Activated naive CD4-positive, alpha-beta T cell treated with Interleukin-2 at 50 U/mL for 16 hours (primary cell): ENCODE measurements at regions not wholly inside any gene's neighbourhood (a gene's known extent, or its start where the extent isn't known, plus 50 kb on each side); places are given as distances from the start of the nearest gene placed in this dataset.
A peak's percentile ranks its signal among the peaks of the same experiment; 100 is the strongest.

ENCODE experiments used
- DNase-seq: peaks from one replicate; pipeline ENCODE4 v3.0.0-alpha.2; 2020

GRCh38 chr2:239640676-239641578 is 240.1 kb upstream of the HDAC4 start:
- DNase-seq: no peak

- no peak for DNase-seq
Measured at GRCh38 chr2:239640210-239640609, 239.4 kb upstream of the HDAC4 start.

DNA sequence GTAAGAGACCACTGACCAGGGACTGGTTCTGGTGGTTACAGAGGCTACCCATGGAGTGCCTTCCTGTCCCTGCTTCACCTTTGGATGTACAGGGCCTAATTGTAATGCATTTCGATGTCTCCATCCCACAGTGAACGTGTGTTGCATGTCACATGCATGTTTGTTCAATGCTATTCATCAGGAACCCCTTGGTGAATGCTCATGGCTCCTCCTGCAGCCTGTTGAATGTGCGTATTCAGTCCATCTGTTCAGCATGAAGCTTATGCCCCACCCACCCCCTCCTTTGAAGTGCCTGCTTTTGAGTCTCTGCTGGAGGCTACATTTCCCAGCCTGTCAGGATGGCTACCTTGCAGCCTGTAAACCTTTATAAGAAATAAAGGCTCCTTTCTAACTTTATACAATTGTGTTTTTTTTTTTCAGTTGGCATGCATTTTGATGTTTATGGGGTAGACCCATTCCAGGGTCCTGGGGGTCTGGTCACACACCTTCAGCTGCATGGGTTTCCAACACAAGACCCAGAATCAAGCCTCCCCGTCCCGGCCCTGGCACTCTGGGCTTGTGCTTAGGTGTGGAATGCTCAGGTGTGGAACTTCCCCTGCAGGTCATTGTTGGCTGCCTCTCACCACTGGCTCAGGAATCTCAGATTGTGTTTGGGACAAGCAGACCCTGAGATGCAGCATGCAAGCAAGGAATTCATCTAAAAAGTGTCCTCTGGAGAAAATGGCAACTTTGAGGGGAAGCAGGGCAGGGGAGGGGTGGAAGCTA is 238.8 kb upstream of the HDAC4 start:
- no peak for DNase-seq

DNA sequence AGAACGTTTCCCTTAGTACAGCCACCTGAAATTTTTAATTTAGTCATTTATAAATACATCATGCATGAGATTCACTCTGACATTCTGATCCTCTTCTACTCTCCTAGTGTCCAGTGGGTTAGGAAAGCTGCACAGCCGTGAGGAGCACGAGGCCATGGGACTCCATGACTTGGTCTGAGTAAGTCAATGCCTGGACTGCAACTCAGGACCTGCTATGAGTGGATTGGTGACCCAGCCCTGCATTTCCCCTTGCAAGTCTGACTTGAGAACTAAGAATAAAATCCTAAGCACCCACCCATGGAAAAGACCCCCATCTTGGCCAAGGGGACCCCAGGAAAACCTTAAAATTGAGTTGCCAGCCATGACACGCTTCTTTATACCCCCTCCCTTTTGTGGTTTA is 237.6 kb upstream of the HDAC4 start:
- DNase-seq: no peak

DNA sequence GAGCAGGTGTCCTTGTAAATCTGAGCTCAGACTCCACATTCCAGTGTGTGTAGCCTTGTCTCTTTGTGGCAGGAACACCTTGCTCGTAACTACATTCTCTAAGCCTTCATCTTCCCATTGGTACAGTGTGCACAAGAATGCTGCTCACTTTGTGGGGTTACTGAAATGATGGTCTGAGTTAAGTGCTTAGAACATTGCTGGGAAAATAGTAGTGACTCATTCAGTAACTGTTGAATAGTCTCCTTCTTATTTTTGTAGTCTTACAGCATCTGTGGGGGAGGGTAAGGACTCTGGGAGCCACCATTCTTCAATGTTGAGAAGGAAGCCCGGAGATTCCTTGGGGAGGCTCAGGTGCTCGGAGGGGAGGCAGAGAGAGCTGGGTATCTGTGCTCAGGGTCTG is 236.0 kb upstream of the HDAC4 start:
- DNase-seq: no peak

DNA sequence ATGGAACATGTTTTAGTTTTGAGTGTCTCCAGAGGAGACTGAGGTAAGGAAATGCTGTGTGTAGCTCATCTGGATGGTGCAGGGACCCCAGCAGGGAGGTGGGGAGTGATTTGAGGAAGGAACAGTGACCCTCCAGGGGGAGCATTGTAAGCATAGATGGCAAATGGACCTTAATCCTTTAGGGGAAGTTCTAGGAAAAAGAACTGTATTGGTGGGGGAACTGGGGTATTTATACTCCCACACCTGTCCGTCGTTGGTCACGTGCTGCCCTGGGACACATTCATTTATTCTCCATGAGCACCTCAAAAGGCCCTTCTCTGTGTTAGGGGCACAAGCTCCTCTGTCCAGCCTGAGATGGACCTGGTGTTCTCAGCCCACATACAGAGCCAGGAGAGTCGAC is 233.9 kb upstream of the HDAC4 start:
- no peak for DNase-seq

- DNase-seq: peak; percentile 15
Measured at GRCh38 chr2:239630618-239631286, 229.9 kb upstream of the HDAC4 start.

GRCh38 chr2:239629926-239630617 is 229.3 kb upstream of the HDAC4 start:
- DNase-seq: no peak

DNA sequence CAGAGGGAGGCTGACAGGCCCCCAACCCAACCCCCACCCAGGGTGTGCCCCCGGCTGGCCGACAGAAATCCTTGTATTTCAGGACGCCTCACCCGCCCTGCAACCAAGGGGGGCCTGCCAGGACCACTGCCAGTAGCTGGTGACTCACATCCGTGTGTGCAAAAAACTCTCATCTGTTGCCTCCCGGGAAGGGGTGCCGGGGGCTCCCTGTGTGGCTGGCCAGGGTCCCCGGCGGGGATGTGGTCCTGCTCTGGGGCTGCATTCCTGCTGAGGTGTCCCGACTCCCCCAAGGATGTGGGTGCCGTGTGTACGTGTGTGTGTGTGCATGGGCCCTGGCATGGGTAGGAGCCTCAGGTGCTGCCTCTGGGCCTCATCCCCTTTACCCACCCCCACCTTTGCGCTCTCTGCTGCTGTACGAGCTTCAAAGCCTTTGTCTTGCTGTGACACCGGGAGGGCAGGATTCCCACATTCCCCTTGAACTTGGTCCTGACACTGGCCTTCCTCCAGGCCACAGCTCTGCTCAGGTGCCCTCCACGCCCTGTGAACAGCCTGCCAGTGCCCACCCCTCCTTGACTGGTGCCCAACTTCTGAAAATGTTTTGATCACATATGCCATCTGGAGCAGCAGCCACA is 226.3 kb upstream of the HDAC4 start:
- DNase-seq: no peak

DNA sequence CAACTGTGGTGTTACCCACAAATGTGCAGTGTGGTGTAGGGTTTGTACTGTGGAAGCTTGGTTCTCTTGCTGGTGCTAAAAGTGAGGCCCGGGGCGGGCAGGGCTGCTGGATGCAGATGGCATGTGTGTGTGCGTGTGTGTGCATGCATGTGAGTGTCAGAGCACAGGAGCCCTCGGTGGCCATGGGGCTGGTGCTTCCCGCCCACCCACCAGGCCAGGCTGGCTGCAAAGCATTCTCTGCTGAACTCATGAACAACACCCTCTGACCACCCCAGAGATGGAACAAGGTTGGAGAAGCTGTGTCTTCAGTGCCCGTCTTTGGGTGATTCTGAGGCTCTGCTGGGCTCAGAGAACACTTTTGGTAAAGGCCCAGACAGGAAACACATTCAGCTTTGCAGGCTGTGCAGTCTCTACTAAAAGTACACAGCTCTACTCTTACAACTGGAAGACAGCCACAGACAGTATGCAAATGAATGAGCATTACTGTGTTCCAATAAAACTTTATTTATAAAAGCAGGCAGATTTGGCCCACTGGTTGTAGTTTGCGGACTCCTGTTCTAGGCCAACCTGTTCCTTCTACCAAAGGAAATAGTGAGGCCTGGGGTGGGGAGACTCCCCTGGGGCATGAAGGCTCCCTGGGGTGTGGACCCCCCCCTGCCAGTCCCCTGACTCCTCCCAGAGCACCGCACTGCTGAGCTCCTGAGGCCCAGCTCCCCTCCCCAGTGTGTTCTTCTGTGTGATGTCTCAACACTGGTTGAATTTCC is 225.3 kb upstream of the HDAC4 start:
- DNase-seq: no peak

DNA sequence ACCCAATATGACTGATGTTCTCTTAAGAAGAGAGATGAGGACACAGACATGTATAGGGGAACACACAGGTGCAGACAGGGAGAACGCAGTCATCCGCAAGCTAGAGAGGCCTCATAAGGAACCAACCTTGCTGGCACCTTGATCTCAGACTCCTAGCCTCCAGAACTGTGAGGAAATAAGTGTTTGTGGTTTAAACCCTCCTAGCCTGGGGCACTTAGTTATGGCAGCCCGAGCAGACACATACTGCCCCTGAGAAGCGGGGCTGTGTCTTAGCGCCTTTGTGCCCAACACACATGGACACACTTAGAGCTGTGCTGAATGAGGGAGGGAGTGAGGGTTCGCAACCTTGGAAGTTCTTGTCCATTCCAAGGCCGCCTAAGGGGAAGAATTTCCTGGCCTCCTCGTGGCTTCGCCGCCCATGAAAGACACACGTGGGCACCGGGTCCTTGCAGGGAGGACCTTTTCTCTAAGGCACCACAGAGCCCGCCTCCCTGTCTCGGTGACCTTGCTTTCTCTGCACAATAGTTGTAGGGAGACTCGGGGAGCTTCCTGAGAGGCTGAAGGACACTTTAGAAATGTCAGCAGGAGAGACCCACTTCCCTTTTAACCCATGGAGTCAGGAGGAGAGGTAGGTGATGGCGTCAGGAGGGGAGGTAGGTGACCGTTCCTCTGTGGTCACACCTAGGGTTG is 224.5 kb upstream of the HDAC4 start:
- DNase-seq: no peak

DNA sequence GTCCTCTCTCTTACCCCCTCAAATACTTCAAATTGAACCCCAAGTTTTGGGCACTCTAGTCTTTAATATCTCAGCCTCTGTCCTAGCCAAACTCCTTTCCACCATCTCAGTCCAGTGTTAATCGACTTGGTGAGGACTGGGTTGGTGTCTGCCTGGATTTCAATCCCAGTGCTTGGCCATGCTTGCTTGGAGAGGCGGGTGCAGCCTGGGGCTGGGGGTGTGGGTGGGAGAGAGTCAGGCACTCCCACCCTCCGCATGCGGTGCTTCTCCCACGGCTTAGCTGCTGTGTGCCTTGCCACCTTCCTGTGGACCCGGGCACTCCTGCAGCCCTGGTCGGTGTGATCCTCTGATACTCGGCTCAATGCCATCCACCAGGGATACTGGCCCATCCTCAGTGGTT is 220.8 kb upstream of the HDAC4 start:
- no peak for DNase-seq

DNA sequence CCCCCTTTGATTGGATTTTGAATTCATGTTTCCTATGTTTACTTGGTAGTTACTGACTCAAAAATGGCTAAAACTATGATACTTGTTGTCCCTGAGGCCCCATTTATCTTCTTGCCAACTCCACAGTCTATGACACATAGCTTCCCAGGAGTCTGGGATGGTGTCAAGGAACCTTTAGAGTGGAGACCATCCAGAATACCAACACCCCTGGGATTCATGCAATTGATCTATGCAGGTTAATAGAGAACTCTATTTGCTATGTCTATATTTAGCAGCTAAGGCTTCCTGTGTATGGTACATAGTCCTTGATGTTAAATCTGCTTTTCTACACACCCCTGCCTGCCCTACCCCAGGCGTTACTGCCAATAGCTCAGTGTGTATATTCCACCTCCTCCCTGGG is 218.5 kb upstream of the HDAC4 start:
- no peak for DNase-seq

DNA sequence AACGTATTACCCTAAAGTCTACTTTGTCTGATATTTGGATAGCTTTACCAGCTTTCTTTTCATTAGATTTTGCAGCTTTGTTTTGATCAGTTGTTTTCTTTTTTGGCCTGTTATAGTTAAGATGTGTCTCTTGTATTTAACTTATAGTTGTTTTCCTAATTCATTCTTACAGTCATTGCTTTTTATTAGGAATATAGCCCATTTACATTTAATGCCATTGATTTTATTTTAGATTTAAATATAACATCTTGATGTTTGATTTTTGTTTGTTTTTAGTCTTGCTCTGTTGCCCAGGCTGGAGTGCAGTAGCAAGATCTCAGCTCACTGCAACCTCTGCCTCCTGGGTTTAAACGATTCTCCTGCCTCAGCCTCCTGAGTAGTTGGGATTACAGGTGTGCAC is 215.9 kb upstream of the HDAC4 start:
- no peak for DNase-seq

DNA sequence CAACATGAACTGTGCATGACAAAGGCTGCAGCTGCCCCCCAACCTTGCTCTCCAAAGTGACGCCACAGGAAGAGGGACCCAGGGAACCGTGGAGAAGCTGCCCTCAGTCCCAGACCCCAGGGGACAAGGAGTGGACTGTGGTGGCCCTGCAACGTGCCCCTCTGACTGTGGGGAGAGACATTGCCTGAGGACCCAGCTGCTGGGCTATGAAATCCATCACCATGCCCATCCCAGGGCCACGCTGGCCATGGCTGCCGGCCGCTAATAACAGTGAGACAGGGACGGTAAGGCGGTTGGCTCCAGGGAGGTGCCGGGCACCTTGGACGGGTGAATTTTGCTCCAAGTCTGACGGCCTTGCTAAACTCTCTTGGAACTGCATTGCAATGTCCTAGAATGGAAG is 211.3 kb upstream of the HDAC4 start:
- no peak for DNase-seq

DNA sequence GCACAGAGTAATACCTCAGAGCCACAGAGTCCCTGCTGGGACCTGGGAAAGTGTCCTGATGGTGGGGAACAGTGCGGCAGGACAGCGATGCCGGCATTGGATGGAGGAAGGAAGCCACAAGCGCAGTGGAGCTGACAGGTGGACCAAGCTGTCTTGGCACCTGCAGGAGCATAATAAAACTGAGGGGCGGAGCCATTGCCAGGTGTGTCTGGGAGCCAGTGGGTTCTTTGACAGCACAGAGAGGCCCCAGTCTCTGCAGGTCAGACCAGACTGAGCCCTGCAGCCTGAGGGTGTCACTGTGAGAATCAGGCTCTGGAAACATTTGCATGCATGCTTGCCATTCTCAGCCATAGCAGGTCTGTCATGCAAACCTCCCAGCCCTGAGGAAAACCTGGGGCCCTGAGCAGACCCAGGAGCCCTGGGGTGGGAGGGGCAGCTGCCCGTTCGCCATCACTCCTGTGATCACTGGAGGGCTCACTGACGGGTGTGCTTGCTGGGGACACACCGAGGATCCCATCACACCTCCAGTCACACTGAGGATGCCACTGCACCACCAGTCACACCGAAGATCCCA is 210.5 kb upstream of the HDAC4 start:
- DNase-seq: no peak

DNA sequence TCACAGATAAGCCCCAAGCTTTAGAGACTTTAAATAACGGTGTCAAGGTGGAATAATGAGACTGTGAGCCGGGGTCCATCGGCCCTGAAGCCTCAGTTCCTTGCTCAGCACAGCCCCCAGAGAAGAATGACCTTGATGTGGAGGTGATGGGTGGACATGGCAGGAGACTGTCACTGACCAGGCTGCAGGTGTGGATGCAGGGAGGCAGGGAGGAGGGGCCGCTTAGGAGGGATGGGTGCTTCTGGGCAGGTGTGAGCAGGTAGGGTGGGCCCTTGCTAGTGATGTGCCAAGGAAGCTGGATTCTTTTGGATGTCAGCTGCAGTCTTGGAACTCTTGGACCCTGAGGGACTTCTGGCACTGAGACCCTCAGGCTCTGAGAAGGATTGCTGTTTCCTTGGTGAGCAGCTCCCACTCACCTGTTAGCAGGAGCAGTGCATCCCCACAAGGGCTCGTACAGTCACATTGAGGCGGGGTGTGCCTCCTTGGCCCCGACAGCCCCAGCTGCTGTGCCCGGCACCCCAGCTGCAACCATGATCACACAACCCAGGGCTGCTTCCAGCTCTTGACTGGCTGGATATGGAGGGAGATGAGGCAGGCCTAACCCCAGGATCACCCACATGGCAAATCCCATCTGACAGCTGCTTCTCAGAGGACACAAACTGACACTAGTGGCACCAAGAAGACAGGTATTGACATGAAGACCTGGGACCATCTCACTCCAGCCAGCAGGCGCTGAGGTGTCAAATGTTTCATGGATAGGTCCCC is 209.8 kb upstream of the HDAC4 start:
- DNase-seq: no peak

DNA sequence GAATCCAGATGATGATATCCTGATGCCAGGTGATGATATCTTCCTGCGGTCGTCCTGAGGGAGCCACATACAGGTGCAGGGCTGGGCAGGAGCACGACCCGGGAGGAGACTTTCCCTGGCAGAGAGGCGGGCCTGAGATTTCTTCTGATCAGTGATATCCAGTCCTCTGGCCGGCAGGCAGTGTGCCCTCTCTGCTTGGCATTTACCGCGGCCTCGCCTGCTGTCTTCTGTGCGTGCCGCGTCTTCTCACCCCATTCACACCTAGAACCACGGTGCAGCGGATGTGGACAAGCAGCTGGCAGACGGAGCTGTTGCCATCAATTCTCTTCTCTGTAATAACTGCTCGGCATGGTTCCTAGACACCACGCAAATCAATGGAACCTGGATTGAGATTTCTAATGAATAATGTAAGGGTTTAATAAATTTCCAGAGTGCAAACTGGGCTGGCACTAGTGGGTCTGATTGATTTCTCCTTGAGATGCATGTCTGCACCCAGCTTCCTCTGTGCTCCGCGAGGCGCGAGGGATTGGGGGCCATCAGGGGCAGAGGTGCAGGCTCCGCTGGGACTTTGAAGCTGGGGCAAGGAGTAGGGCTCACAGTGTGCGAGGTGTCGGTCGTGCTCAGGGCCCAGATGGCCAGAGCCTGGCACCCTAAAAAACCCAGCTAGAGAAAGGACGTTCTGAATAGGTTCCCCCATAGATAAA is 208.9 kb upstream of the HDAC4 start:
- DNase-seq: no peak

- no peak for DNase-seq
Measured at GRCh38 chr2:239609162-239609561, 208.3 kb upstream of the HDAC4 start.
